Liver (tissue), 3 donors: ENCODE measurements at regions not wholly inside any gene's neighbourhood (a gene's known extent, or its start where the extent isn't known, plus 50 kb on each side); places are given as distances from the start of the nearest gene placed in this dataset.

Source experiments
- ATF3 ChIP-seq: IDR thresholded peaks from 2 replicates; pipeline ENCODE4 v1.6.1; 2016; ENCODE audit warnings: antibody characterized with exemption
- CTCF ChIP-seq: fragments of 150-350 bp; IDR thresholded peaks from 2 replicates; pipeline ENCODE4 v1.5.1; 2017; ENCODE audit warnings: improper control_type of control experiment, low read depth, low read length; ENCODE audit not compliant: missing input control
- EGR1 ChIP-seq, 2 donors: IDR thresholded peaks; 2 replicates each; pipeline ENCODE4 v1.6.1; 2016 to 2018; ENCODE audit warnings: antibody characterized with exemption in 2 of 2, low read depth in 2 of 2
- FOXA2 ChIP-seq: IDR thresholded peaks from 2 replicates; pipeline ENCODE4 v1.6.1; 2016; ENCODE audit warnings: antibody characterized with exemption
- GABPA ChIP-seq, 2 donors: IDR thresholded peaks in 1 of 2; conservative IDR thresholded peaks in 1 of 2; 2 replicates each; pipeline ENCODE4 v1.6.1; 2016; ENCODE audit warnings: antibody characterized with exemption in 2 of 2, mild to moderate bottlenecking in 1 of 2, moderate library complexity in 1 of 2
- HNF4A ChIP-seq, 2 donors: conservative IDR thresholded peaks; 2 replicates each; pipeline ENCODE4 v1.6.1; 2016; ENCODE audit warnings: antibody characterized with exemption in 2 of 2, mild to moderate bottlenecking in 2 of 2
- JUND ChIP-seq, 2 donors: IDR thresholded peaks; 2 replicates each; pipeline ENCODE4 v1.6.1; 2016; ENCODE audit warnings: antibody characterized with exemption in 2 of 2
- MAX ChIP-seq: IDR thresholded peaks from 2 replicates; pipeline ENCODE4 v1.6.1; 2016; ENCODE audit warnings: antibody characterized with exemption
- RAD21 ChIP-seq, 2 donors: IDR thresholded peaks; 2 replicates each; pipeline ENCODE4 v1.6.1; 2016; ENCODE audit warnings: antibody characterized with exemption in 2 of 2, mild to moderate bottlenecking in 2 of 2
- REST ChIP-seq: IDR thresholded peaks from 2 replicates; pipeline ENCODE4 v1.6.1; 2016; ENCODE audit warnings: antibody characterized with exemption, mild to moderate bottlenecking
- SP1 ChIP-seq: IDR thresholded peaks from 2 replicates; pipeline ENCODE4 v1.6.1; 2018; ENCODE audit warnings: antibody characterized with exemption, mild to moderate bottlenecking
- TAF1 ChIP-seq: conservative IDR thresholded peaks from 2 replicates; pipeline ENCODE4 v1.6.1; 2016; ENCODE audit warnings: antibody characterized with exemption, mild to moderate bottlenecking
- YY1 ChIP-seq: IDR thresholded peaks from 2 replicates; pipeline ENCODE4 v1.6.1; 2016; ENCODE audit warnings: antibody characterized with exemption, mild to moderate bottlenecking
- donor health status: healthy.
- donor health status: healthy.

- no peak for TF ChIP-seq CTCF
- TF ChIP-seq REST, result no peak
- TF ChIP-seq TAF1, result no peak
- no peak for TF ChIP-seq YY1
- TF ChIP-seq JUND (IDR thresholded peaks at IDR 0.05), result no peak
- no peak for TF ChIP-seq EGR1 (IDR thresholded peaks at IDR 0.05; ENCODE audit: low read depth in 2 of 2)
- no peak for TF ChIP-seq HNF4A (conservative IDR thresholded peaks at IDR 0.05)
- no peak for TF ChIP-seq FOXA2
- no peak for TF ChIP-seq SP1
- TF ChIP-seq ATF3, result no peak
- no peak for TF ChIP-seq GABPA (IDR thresholded peaks at IDR 0.05 in 1 of 2, conservative IDR thresholded peaks at IDR 0.05 in 1 of 2)
- TF ChIP-seq RAD21 (IDR thresholded peaks at IDR 0.05), result no peak
- TF ChIP-seq MAX, result no peak
These were observed 104.9 kb upstream of the CDH10 start for GRCh38 chr5:24749701-24750100.
